Activated naive CD8-positive, alpha-beta T cell treated with anti-CD3 and anti-CD28 coated beads for 36 hours (primary cell): ENCODE measurements at regions not wholly inside any gene's neighbourhood (a gene's known extent, or its start where the extent isn't known, plus 50 kb on each side); places are given as distances from the start of the nearest gene placed in this dataset.

Experiments
- DNase-seq: peaks from one replicate; pipeline ENCODE4 v3.0.0; 2021
- H3K27ac Mint-ChIP-seq: one replicate; pipeline ENCODE4 v1.8.0; 2022; ENCODE audit warnings: mild to moderate bottlenecking, moderate library complexity, mixed read lengths
- H3K27me3 Mint-ChIP-seq: one replicate; pipeline ENCODE4 v1.8.0; 2022; ENCODE audit warnings: mild to moderate bottlenecking, mixed read lengths
- H3K36me3 Mint-ChIP-seq: one replicate; pipeline ENCODE4 v1.8.0; 2021; ENCODE audit warnings: mild to moderate bottlenecking, mixed read lengths
- H3K4me1 Mint-ChIP-seq: one replicate; pipeline ENCODE4 v1.8.0; 2021; ENCODE audit warnings: mixed read lengths
- H3K4me3 Mint-ChIP-seq: one replicate; pipeline ENCODE4 v1.8.0; 2022; ENCODE audit warnings: mild to moderate bottlenecking, moderate library complexity, mixed read lengths
- H3K9me3 Mint-ChIP-seq: one replicate; pipeline ENCODE4 v1.8.0; 2022; ENCODE audit warnings: mixed read lengths

- peaks cover 13% of the 10 kb centered on the region for H3K36me3 Mint-ChIP-seq
- DNase-seq = no peak
- peaks cover 16% of the 10 kb centered on the region for H3K9me3 Mint-ChIP-seq
- H3K4me3 Mint-ChIP-seq = no peak overlapping the region
- H3K27ac Mint-ChIP-seq = peak overlapping the region; percentile 71
- H3K4me1 Mint-ChIP-seq = peaks cover 51% of the 10 kb centered on the region
- no peaks in the 10 kb centered on the region for H3K27me3 Mint-ChIP-seq
Measured at GRCh38 chr10:6350609-6351008, 147.9 kb downstream of the PFKFB3 start.

GRCh38 chr10:6351495-6351894, 148.8 kb downstream of the PFKFB3 start:
- DNase-seq = no peak
- peaks cover 21% of the 10 kb centered on the region for H3K9me3 Mint-ChIP-seq
- H3K27me3 Mint-ChIP-seq = no peaks in the 10 kb centered on the region
- peaks cover 14% of the 10 kb centered on the region for H3K36me3 Mint-ChIP-seq
- no peak overlapping the region for H3K4me3 Mint-ChIP-seq
- H3K27ac Mint-ChIP-seq = no peak overlapping the region
- peaks cover 44% of the 10 kb centered on the region for H3K4me1 Mint-ChIP-seq

GRCh38 chr10:6353526-6353925, 150.8 kb downstream of the PFKFB3 start:
- Mint-ChIP-seq H3K27ac (no peak overlapping the region), H3K4me3 (no peak overlapping the region), H3K27me3 (no peaks in the 10 kb centered on the region), H3K36me3 (peaks cover 16% of the 10 kb centered on the region), H3K4me1 (peaks cover 24% of the 10 kb centered on the region), H3K9me3 (peaks cover 33% of the 10 kb centered on the region)
- no peak for DNase-seq

- Mint-ChIP-seq H3K27ac (no peak overlapping the region), H3K4me3 (no peak overlapping the region), H3K9me3 (peaks cover 39% of the 10 kb centered on the region), H3K36me3 (peaks cover 18% of the 10 kb centered on the region), H3K4me1 (peaks cover 16% of the 10 kb centered on the region), H3K27me3 (no peaks in the 10 kb centered on the region)
- DNase-seq = no peak
Measured at GRCh38 chr10:6354168-6354772, 151.5 kb downstream of the PFKFB3 start.

- Mint-ChIP-seq H3K27me3 (no peaks in the 10 kb centered on the region), H3K27ac (no peak overlapping the region), H3K9me3 (peaks cover 43% of the 10 kb centered on the region), H3K36me3 (peaks cover 14% of the 10 kb centered on the region), H3K4me1 (no peaks in the 10 kb centered on the region), H3K4me3 (no peak overlapping the region)
- DNase-seq = no peak
Measured at GRCh38 chr10:6356280-6356793, 153.6 kb downstream of the PFKFB3 start.

- Mint-ChIP-seq H3K4me3 (no peak overlapping the region), H3K9me3 (peaks cover 28% of the 10 kb centered on the region), H3K27ac (no peak overlapping the region), H3K36me3 (peaks cover 14% of the 10 kb centered on the region), H3K27me3 (no peaks in the 10 kb centered on the region), H3K4me1 (no peaks in the 10 kb centered on the region)
- DNase-seq = no peak
Measured at GRCh38 chr10:6361869-6362268, 159.1 kb downstream of the PFKFB3 start.

GRCh38 chr10:6362879-6363278, 160.1 kb downstream of the PFKFB3 start:
- peaks cover 25% of the 10 kb centered on the region for H3K9me3 Mint-ChIP-seq
- no peaks in the 10 kb centered on the region for H3K4me1 Mint-ChIP-seq
- DNase-seq = no peak
- H3K4me3 Mint-ChIP-seq = no peak overlapping the region
- H3K36me3 Mint-ChIP-seq = peaks cover 14% of the 10 kb centered on the region
- H3K27me3 Mint-ChIP-seq = no peaks in the 10 kb centered on the region
- H3K27ac Mint-ChIP-seq = no peak overlapping the region

GRCh38 chr10:6363511-6363910, 160.8 kb downstream of the PFKFB3 start:
- Mint-ChIP-seq H3K36me3 (peaks cover 12% of the 10 kb centered on the region), H3K27me3 (no peaks in the 10 kb centered on the region), H3K27ac (no peak overlapping the region), H3K9me3 (peaks cover 19% of the 10 kb centered on the region), H3K4me1 (no peaks in the 10 kb centered on the region), H3K4me3 (no peak overlapping the region)
- DNase-seq = no peak

GRCh38 chr10:6364283-6364682, 161.6 kb downstream of the PFKFB3 start:
- DNase-seq = no peak
- H3K27ac Mint-ChIP-seq = no peak overlapping the region

GRCh38 chr10:6364893-6365292, 162.2 kb downstream of the PFKFB3 start:
- Mint-ChIP-seq H3K9me3 (peaks cover 11% of the 10 kb centered on the region), H3K4me1 (no peaks in the 10 kb centered on the region), H3K27ac (no peak overlapping the region), H3K4me3 (no peak overlapping the region), H3K36me3 (peaks cover 10% of the 10 kb centered on the region), H3K27me3 (no peaks in the 10 kb centered on the region)
- DNase-seq = no peak

More at GRCh38 chr10:6364283-6364682, 161.6 kb downstream of the PFKFB3 start:
- H3K4me3 Mint-ChIP-seq = no peak overlapping the region
- no peaks in the 10 kb centered on the region for H3K27me3 Mint-ChIP-seq
- H3K36me3 Mint-ChIP-seq = peaks cover 10% of the 10 kb centered on the region
- H3K4me1 Mint-ChIP-seq = no peaks in the 10 kb centered on the region
- peaks cover 13% of the 10 kb centered on the region for H3K9me3 Mint-ChIP-seq

GRCh38 chr10:6365384-6365783, 162.7 kb downstream of the PFKFB3 start:
- Mint-ChIP-seq H3K27me3 (no peaks in the 10 kb centered on the region), H3K27ac (no peak overlapping the region), H3K4me3 (no peak overlapping the region), H3K36me3 (peaks cover 9% of the 10 kb centered on the region), H3K9me3 (peaks cover 8% of the 10 kb centered on the region), H3K4me1 (no peaks in the 10 kb centered on the region)
- no peak for DNase-seq
